ENCODE measurements at regions not wholly inside any gene's neighbourhood (a gene's known extent, or its start where the extent isn't known, plus 50 kb on each side); places are given as distances from the start of the nearest gene placed in this dataset.

GRCh38 chr10:78813526-78813925 lies 255.2 kb upstream of the ZMIZ1 start:
- no peak for DNase-seq

GRCh38 chr10:78813998-78814399 lies 254.8 kb upstream of the ZMIZ1 start:
- no peak for DNase-seq

GRCh38 chr10:78814407-78814806 lies 254.4 kb upstream of the ZMIZ1 start:
- no peak for DNase-seq

- DNase-seq, result no peak
Measured at GRCh38 chr10:78815702-78816334, 252.9 kb upstream of the ZMIZ1 start.

GRCh38 chr10:78817361-78817760 lies 251.4 kb upstream of the ZMIZ1 start:
- peak; percentile 33 to 60 (median 36) for DNase-seq

GRCh38 chr10:78817804-78818203 lies 251.0 kb upstream of the ZMIZ1 start:
- no peak for DNase-seq

- no peak for DNase-seq
Measured at GRCh38 chr10:78819361-78820006, 249.3 kb upstream of the ZMIZ1 start.

- no peak for DNase-seq
Measured at GRCh38 chr10:78820007-78820362, 248.8 kb upstream of the ZMIZ1 start.

- no peak for DNase-seq
Measured at GRCh38 chr10:78821052-78821451, 247.7 kb upstream of the ZMIZ1 start.

GRCh38 chr10:78828647-78829539 lies 239.9 kb upstream of the ZMIZ1 start:
- DNase-seq, result no peak

- DNase-seq, result no peak
Measured at GRCh38 chr10:78829565-78829964, 239.2 kb upstream of the ZMIZ1 start.

- DNase-seq, result no peak
Measured at GRCh38 chr10:78830062-78830975, 238.4 kb upstream of the ZMIZ1 start.

GRCh38 chr10:78830976-78831375 lies 237.8 kb upstream of the ZMIZ1 start:
- no peak for DNase-seq

- DNase-seq, result no peak
Measured at GRCh38 chr10:78831461-78831860, 237.3 kb upstream of the ZMIZ1 start.

- no peak for DNase-seq
Measured at GRCh38 chr10:78832281-78832680, 236.5 kb upstream of the ZMIZ1 start.

GRCh38 chr10:78838141-78838657 lies 230.6 kb upstream of the ZMIZ1 start:
- no peak for DNase-seq

- no peak for DNase-seq
Measured at GRCh38 chr10:78843495-78843894, 225.3 kb upstream of the ZMIZ1 start.

GRCh38 chr10:78844960-78845607 lies 223.7 kb upstream of the ZMIZ1 start:
- DNase-seq, result no peak

GRCh38 chr10:78846071-78846470 lies 222.7 kb upstream of the ZMIZ1 start:
- DNase-seq, result no peak

GRCh38 chr10:78846760-78847159 lies 222.0 kb upstream of the ZMIZ1 start:
- no peak for DNase-seq

- no peak for DNase-seq
Measured at GRCh38 chr10:78847485-78847884, 221.3 kb upstream of the ZMIZ1 start.

GRCh38 chr10:78849115-78849514 lies 219.7 kb upstream of the ZMIZ1 start:
- no peak for DNase-seq

Data from suppressor macrophage treated with lipopolysaccharide for 1 hour (primary cell).